Keratinocyte (primary cell): ENCODE measurements at regions not wholly inside any gene's neighbourhood (a gene's known extent, or its start where the extent isn't known, plus 50 kb on each side); places are given as distances from the start of the nearest gene placed in this dataset.

ENCODE experiments used
- DNase-seq: peaks from one replicate; pipeline ENCODE4 v3.0.0-alpha.2; 2011; ENCODE audit warnings: low read depth, missing footprints, low spot score
- FAIRE-seq: peaks from 2 replicates; lab custom pipeline; 2011; peaks lifted over from hg19 to GRCh38; lab: Jason Lieb, UNC
- H2AFZ ChIP-seq: 2 replicates; pipeline ENCODE4 v1.6.0; 2012; ENCODE audit warnings: low read length, control low read depth, inconsistent platforms; ENCODE audit not compliant: control insufficient read depth
- H3K27ac ChIP-seq: 2 replicates; pipeline ENCODE4 v1.5.1; 2011; ENCODE audit warnings: low read length; ENCODE audit not compliant: control insufficient read depth, insufficient read depth
- H3K27me3 ChIP-seq: 3 replicates; pipeline ENCODE4 v1.6.0; 2011; ENCODE audit warnings: low read length; ENCODE audit not compliant: control insufficient read depth, insufficient read depth; ENCODE audit errors: extremely low read depth
- H3K36me3 ChIP-seq, 2 experiments: 2 replicates in 1 of 2; 3 replicates in 1 of 2; pipeline ENCODE4 v1.5.1; 2011; ENCODE audit warnings: low read length in 2 of 2, mild to moderate bottlenecking in 1 of 2; ENCODE audit not compliant: control insufficient read depth in 2 of 2, insufficient read depth in 2 of 2; ENCODE audit errors: extremely low read depth in 1 of 2
- H3K4me1 ChIP-seq: 3 replicates; pipeline ENCODE4 v1.5.1; 2011; ENCODE audit warnings: low read length; ENCODE audit not compliant: control insufficient read depth, insufficient read depth; ENCODE audit errors: extremely low read depth
- H3K4me2 ChIP-seq: 3 replicates; pipeline ENCODE4 v1.6.0; 2011; ENCODE audit warnings: low read depth, low read length; ENCODE audit not compliant: control insufficient read depth, insufficient read depth; ENCODE audit errors: extremely low read depth
- H3K4me3 ChIP-seq, 3 experiments: fragments of 200-600 bp in 1 of 3; sonication (generic) in 1 of 3; 2 replicates in 2 of 3; 3 replicates in 1 of 3; pipeline ENCODE4 v1.5.1; 2011 to 2016; ENCODE audit warnings: low read length in 3 of 3, mild to moderate bottlenecking in 3 of 3, control low read depth in 2 of 3, inconsistent platforms in 1 of 3, low read depth in 1 of 3, mixed read lengths in 1 of 3, mixed run types in 1 of 3, moderate library complexity in 1 of 3; ENCODE audit not compliant: control insufficient read depth in 2 of 3, insufficient read depth in 2 of 3; ENCODE audit errors: extremely low read depth in 1 of 3
- H3K79me2 ChIP-seq: 2 replicates; pipeline ENCODE4 v1.6.0; 2012; ENCODE audit warnings: low read length; ENCODE audit not compliant: control insufficient read depth, insufficient read depth
- H3K9ac ChIP-seq: 3 replicates; pipeline ENCODE4 v1.6.0; 2011; ENCODE audit warnings: low read length; ENCODE audit not compliant: control insufficient read depth, insufficient read depth; ENCODE audit errors: extremely low read depth
- H3K9me1 ChIP-seq: 3 replicates; pipeline ENCODE4 v1.6.0; 2011; ENCODE audit warnings: low read length; ENCODE audit not compliant: control insufficient read depth, insufficient read depth; ENCODE audit errors: extremely low read depth
- H3K9me3 ChIP-seq: 2 replicates; pipeline ENCODE4 v1.5.1; 2012; ENCODE audit warnings: low read depth, low read length; ENCODE audit not compliant: control insufficient read depth
- H4K20me1 ChIP-seq: 3 replicates; pipeline ENCODE4 v1.6.0; 2011; ENCODE audit warnings: low read length; ENCODE audit not compliant: control insufficient read depth, insufficient read depth; ENCODE audit errors: extremely low read depth
- EZH2 ChIP-seq: IDR thresholded peaks from one replicate; pipeline ENCODE4 v1.6.1; 2012; ENCODE audit warnings: inconsistent platforms, mild to moderate bottlenecking, low read length, moderate library complexity
- dilution Hi-C: fragments of 300-500 bp; cut with MboI; formaldehyde crosslinking; loops from one replicate; pipeline ENCODE4 v1.7.0; 2020; ENCODE audit warnings: low sequenced_read_pairs; ENCODE audit not compliant: extremely low pct_ligation_motif_present
- TF ChIP-seq, protein P1 (sequence below), 3 experiments: IDR thresholded peaks in 1 of 3; conservative IDR thresholded peaks in 1 of 3; optimal IDR thresholded peaks in 1 of 3; 2 replicates in 2 of 3; 3 replicates in 1 of 3; pipeline versions ENCODE3 to v1.5.1; 2011; ENCODE audit warnings: low read length in 3 of 3, mild to moderate bottlenecking in 3 of 3, moderate library complexity in 2 of 3, control low read depth in 1 of 3, inconsistent platforms in 1 of 3; ENCODE audit not compliant: insufficient read depth in 2 of 3; ENCODE audit errors: extremely low read depth in 1 of 3

DNA sequence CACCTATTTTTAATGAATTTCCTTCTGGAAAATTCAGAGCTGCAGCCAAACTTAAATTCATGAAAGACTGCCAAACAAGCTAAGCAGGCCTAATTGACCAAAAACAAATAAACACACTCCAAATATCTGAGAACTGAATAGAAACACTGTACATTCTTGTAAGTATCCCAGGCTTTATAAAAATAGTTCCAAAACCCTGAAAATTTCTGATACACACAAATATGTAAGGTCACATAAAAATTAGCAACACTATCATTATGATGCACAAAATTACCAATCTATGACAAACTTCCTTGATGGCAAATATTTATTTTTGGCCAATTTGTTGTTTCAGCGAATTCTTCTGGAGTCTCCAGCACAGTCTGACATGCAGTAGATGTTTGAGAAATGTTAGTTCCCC, 117.9 kb upstream of the UBE2E2 start:
- FAIRE-seq: no peak
- Histone ChIP-seq H3K4me1 (no peaks in the 10 kb centered on the region), H2AFZ (no peak overlapping the region), H3K4me3 (no peak overlapping the region), H3K27me3 (no peaks in the 10 kb centered on the region), H3K36me3 (no peaks in the 10 kb centered on the region), H4K20me1 (no peaks in the 10 kb centered on the region), H3K27ac (no peak overlapping the region), H3K9ac (no peak overlapping the region), H3K9me3 (no peaks in the 10 kb centered on the region), H3K9me1 (no peaks in the 10 kb centered on the region), H3K4me2 (no peak overlapping the region), H3K79me2 (no peaks in the 10 kb centered on the region)
- TF ChIP-seq, protein P1, sequence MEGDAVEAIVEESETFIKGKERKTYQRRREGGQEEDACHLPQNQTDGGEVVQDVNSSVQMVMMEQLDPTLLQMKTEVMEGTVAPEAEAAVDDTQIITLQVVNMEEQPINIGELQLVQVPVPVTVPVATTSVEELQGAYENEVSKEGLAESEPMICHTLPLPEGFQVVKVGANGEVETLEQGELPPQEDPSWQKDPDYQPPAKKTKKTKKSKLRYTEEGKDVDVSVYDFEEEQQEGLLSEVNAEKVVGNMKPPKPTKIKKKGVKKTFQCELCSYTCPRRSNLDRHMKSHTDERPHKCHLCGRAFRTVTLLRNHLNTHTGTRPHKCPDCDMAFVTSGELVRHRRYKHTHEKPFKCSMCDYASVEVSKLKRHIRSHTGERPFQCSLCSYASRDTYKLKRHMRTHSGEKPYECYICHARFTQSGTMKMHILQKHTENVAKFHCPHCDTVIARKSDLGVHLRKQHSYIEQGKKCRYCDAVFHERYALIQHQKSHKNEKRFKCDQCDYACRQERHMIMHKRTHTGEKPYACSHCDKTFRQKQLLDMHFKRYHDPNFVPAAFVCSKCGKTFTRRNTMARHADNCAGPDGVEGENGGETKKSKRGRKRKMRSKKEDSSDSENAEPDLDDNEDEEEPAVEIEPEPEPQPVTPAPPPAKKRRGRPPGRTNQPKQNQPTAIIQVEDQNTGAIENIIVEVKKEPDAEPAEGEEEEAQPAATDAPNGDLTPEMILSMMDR (optimal IDR thresholded peaks at IDR 0.05 in 1 of 3, IDR thresholded peaks at IDR 0.05 in 1 of 3, conservative IDR thresholded peaks at IDR 0.05 in 1 of 3; ENCODE audit: extremely low read depth in 1 of 3, insufficient read depth in 2 of 3, low read length in 3 of 3): no peak
- TF ChIP-seq EZH2: no peak
- dilution Hi-C loops: no loop called here
- DNase-seq: no peak

DNA sequence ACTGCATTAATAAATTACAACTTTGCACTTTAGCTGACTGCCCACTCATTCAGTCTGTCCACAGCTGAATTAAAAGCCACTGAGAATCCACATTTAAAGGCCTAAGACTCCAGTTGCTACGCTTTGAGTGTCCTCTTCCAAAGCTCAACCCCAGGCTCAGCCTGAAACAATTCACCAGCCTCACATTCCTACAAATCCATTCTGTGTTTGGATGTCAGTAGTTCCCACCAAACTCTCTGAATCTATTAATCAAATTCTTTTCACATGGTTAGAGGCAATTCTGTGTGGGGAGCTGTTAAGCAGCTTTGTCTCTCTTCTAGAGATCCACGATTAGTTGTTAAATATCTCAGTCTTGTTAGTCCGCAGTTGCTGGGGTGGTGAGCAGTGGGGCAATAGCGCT, 116.8 kb upstream of the UBE2E2 start:
- DNase-seq (no peak), FAIRE-seq (no peak)
- dilution Hi-C loops: no loop called here
- Histone ChIP-seq H3K9ac (no peak overlapping the region), H3K9me3 (no peaks in the 10 kb centered on the region), H3K4me3 (no peak overlapping the region), H3K36me3 (no peaks in the 10 kb centered on the region), H3K27ac (no peak overlapping the region), H3K4me2 (no peak overlapping the region), H2AFZ (no peak overlapping the region), H3K9me1 (no peaks in the 10 kb centered on the region), H3K27me3 (no peaks in the 10 kb centered on the region), H3K4me1 (no peaks in the 10 kb centered on the region), H3K79me2 (no peaks in the 10 kb centered on the region), H4K20me1 (no peaks in the 10 kb centered on the region)
- TF ChIP-seq EZH2: no peak
- TF ChIP-seq, protein P1 (optimal IDR thresholded peaks at IDR 0.05 in 1 of 3, IDR thresholded peaks at IDR 0.05 in 1 of 3, conservative IDR thresholded peaks at IDR 0.05 in 1 of 3; ENCODE audit: extremely low read depth in 1 of 3, insufficient read depth in 2 of 3, low read length in 3 of 3): no peak
